ENCODE measurements at regions not wholly inside any gene's neighbourhood (a gene's known extent, or its start where the extent isn't known, plus 50 kb on each side); places are given as distances from the start of the nearest gene placed in this dataset.

- 38% methylated on average over 1 of the region's 1 CpG for WGBS (ENCODE audit: insufficient coverage)
- H3K27me3 ChIP-seq (replicated peaks in 2 of 5; ENCODE audit: control insufficient read depth in 4 of 5, insufficient read depth in 5 of 5, low read length in 4 of 5), result peaks cover 0 to 6% (median 0%) of the 10 kb centered on the region in 5 experiments
- H3K4me3 ChIP-seq (ENCODE audit: control insufficient read depth in 1 of 7, extremely low read depth in 1 of 7, insufficient read depth in 4 of 7, low read depth in 2 of 7, low read length in 6 of 7), result no peak overlapping the region
- no peaks in the 10 kb centered on the region for H3K9me3 ChIP-seq (ENCODE audit: control extremely low read depth in 1 of 5, control insufficient read depth in 4 of 5, insufficient read depth in 2 of 5, low read depth in 1 of 5, low read length in 4 of 5)
- H3K27ac ChIP-seq (ENCODE audit: insufficient read depth in 1 of 2, low read depth in 1 of 2, low read length in 2 of 2, poor library complexity in 1 of 2, severe bottlenecking in 2 of 2), result no peak overlapping the region
- CTCF ChIA-PET, result no interaction called here
- H3K36me3 ChIP-seq (ENCODE audit: control insufficient read depth in 4 of 4, insufficient read depth in 4 of 4, low read length in 3 of 4), result no peaks in the 10 kb centered on the region
- POLR2A ChIA-PET, result no interaction called here
- DNase-seq, result no peak
- no peaks in the 10 kb centered on the region for H3K4me1 ChIP-seq (ENCODE audit: control extremely low read depth in 1 of 4, control insufficient read depth in 4 of 4, insufficient read depth in 4 of 4, low read length in 3 of 4)
Measured at GRCh38 chr11:26278354-26278753, 53.6 kb upstream of the ANO3 start.
